IMR-90 (cell line): ENCODE measurements at regions not wholly inside any gene's neighbourhood (a gene's known extent, or its start where the extent isn't known, plus 50 kb on each side); places are given as distances from the start of the nearest gene placed in this dataset.

Source experiments
- ATAC-seq: fragments of 200-7000 bp; cut with Tn5 transposase; 2 replicates; pipeline ENCODE4 v1.9.1; 2020; ENCODE audit warnings: low read depth, mild to moderate bottlenecking, moderate library complexity
- BruUV-seq: library from RNA; stranded (reverse); fragments of 400-500 nt; replicated peaks from 2 replicates; lab custom pipeline; 2021; lab: Mats Ljungman, UMichigan
- CTCF ChIA-PET: fragments of 300-600 bp; formaldehyde crosslinking; extraction: SDS; loops from one replicate; lab custom pipeline; 2021; ENCODE audit warnings: antibody characterized with exemption; lab: Yijun Ruan, JAX
- POLR2A ChIA-PET: fragments of 300-600 bp; sonication (Branson Sonifier 250); formaldehyde crosslinking; loops from one replicate; lab custom pipeline; 2022; ENCODE audit warnings: antibody characterized with exemption; ENCODE audit not compliant: unreplicated experiment; lab: Charles Lee
- DNase-seq: peaks from one replicate; pipeline ENCODE4 v3.0.0; 2013
- H2AFZ ChIP-seq: replicated peaks from 2 replicates; pipeline ENCODE3; 2013; ENCODE audit warnings: low read length, mild to moderate bottlenecking; ENCODE audit not compliant: poor library complexity
- H2AK5ac ChIP-seq: 2 replicates; pipeline ENCODE4 v1.6.1; 2013; ENCODE audit warnings: low read depth, low read length, inconsistent platforms
- H2AK9ac ChIP-seq: replicated peaks from 2 replicates; pipeline ENCODE3; 2013; ENCODE audit warnings: mild to moderate bottlenecking, low read depth, low read length, moderate library complexity; ENCODE audit not compliant: poor library complexity
- H2BK120ac ChIP-seq: 2 replicates; pipeline ENCODE4 v1.6.1; 2013; ENCODE audit warnings: low read depth, low read length, inconsistent platforms
- H2BK15ac ChIP-seq: 3 replicates; pipeline ENCODE4 v1.6.1; 2013; ENCODE audit warnings: low read depth, low read length, inconsistent platforms
- H2BK20ac ChIP-seq: 2 replicates; pipeline ENCODE4 v1.6.1; 2013; ENCODE audit warnings: low read depth, mild to moderate bottlenecking, inconsistent platforms, low read length, moderate library complexity
- H2BK5ac ChIP-seq: 2 replicates; pipeline ENCODE4 v1.6.1; 2013; ENCODE audit warnings: mild to moderate bottlenecking, low read depth, low read length, inconsistent platforms; ENCODE audit not compliant: poor library complexity, severe bottlenecking
- H3K14ac ChIP-seq: replicated peaks from 2 replicates; pipeline ENCODE4 v1.6.1; 2013; ENCODE audit warnings: low read depth, low read length, inconsistent platforms
- H3K18ac ChIP-seq: 2 replicates; pipeline ENCODE4 v1.6.1; 2013; ENCODE audit warnings: low read depth, low read length, control low read depth
- H3K23ac ChIP-seq: 2 replicates; pipeline ENCODE4 v1.6.1; 2013; ENCODE audit warnings: low read depth, low read length, inconsistent platforms
- H3K27ac ChIP-seq: 2 replicates; pipeline ENCODE4 v1.5.1; 2013; ENCODE audit warnings: mild to moderate bottlenecking, control low read depth, low read length; ENCODE audit not compliant: insufficient read depth
- H3K27me3 ChIP-seq: 2 replicates; pipeline ENCODE4 v1.6.1; 2013; ENCODE audit warnings: low read length; ENCODE audit not compliant: control insufficient read depth, insufficient read depth
- H3K36me3 ChIP-seq: 2 replicates; pipeline ENCODE4 v1.6.1; 2013; ENCODE audit warnings: low read length, mixed read lengths; ENCODE audit not compliant: control insufficient read depth, insufficient read depth
- H3K4ac ChIP-seq: 2 replicates; pipeline ENCODE4 v1.6.1; 2013; ENCODE audit warnings: low read depth, low read length, inconsistent platforms
- H3K4me1 ChIP-seq: 2 replicates; pipeline ENCODE4 v1.6.1; 2013; ENCODE audit warnings: low read length, mixed read lengths; ENCODE audit not compliant: control insufficient read depth, insufficient read depth
- H3K4me2 ChIP-seq: 2 replicates; pipeline ENCODE4 v1.6.1; 2013; ENCODE audit warnings: low read depth, mild to moderate bottlenecking, control low read depth, low read length, moderate library complexity
- H3K4me3 ChIP-seq: 2 replicates; pipeline ENCODE4 v1.5.1; 2013; ENCODE audit warnings: low read depth, mild to moderate bottlenecking, control low read depth, low read length, moderate library complexity; ENCODE audit not compliant: insufficient read depth
- H3K56ac ChIP-seq: 2 replicates; pipeline ENCODE4 v1.6.1; 2013; ENCODE audit warnings: low read length, inconsistent platforms; ENCODE audit not compliant: insufficient read depth; ENCODE audit errors: extremely low read depth
- H3K79me1 ChIP-seq, 2 experiments: 2 replicates each; pipeline ENCODE4 v1.6.1; 2013; ENCODE audit warnings: low read length in 2 of 2, inconsistent platforms in 1 of 2, low read depth in 1 of 2
- H3K9ac ChIP-seq: 2 replicates; pipeline ENCODE4 v1.6.1; 2013; ENCODE audit warnings: low read depth, low read length, control low read depth
- H3K9me1 ChIP-seq: 2 replicates; pipeline ENCODE4 v1.6.1; 2013; ENCODE audit warnings: low read length, inconsistent platforms; ENCODE audit not compliant: insufficient read depth
- H3K9me3 ChIP-seq: 2 replicates; pipeline ENCODE4 v1.6.1; 2013; ENCODE audit warnings: low read length; ENCODE audit not compliant: control insufficient read depth, insufficient read depth
- H4K20me1 ChIP-seq: 2 replicates; pipeline ENCODE4 v1.6.1; 2013; ENCODE audit warnings: low read length, inconsistent platforms; ENCODE audit not compliant: insufficient read depth
- H4K5ac ChIP-seq: 2 replicates; pipeline ENCODE4 v1.6.1; 2013; ENCODE audit warnings: mild to moderate bottlenecking, low read depth, low read length, control low read depth
- H4K8ac ChIP-seq, 2 experiments: 2 replicates each; pipeline ENCODE4 v1.6.1; 2013; ENCODE audit warnings: low read depth in 2 of 2, low read length in 2 of 2, control low read depth in 1 of 2, inconsistent platforms in 1 of 2
- H4K91ac ChIP-seq: 2 replicates; pipeline ENCODE4 v1.6.1; 2013; ENCODE audit warnings: low read depth, low read length, inconsistent platforms; ENCODE audit not compliant: insufficient read depth
- CEBPB ChIP-seq: IDR thresholded peaks from 2 replicates; pipeline ENCODE4 v1.6.1; 2012; ENCODE audit warnings: low read depth, low read length, improper control_type of control experiment
- ELK1 ChIP-seq: fragments of 150-350 bp; IDR thresholded peaks from 2 replicates; pipeline ENCODE4 v1.6.1; 2016; ENCODE audit warnings: low read depth, mild to moderate bottlenecking, low read length, moderate library complexity, borderline replicate concordance
- MAFK ChIP-seq: IDR thresholded peaks from 2 replicates; pipeline ENCODE4 v1.6.1; 2012; ENCODE audit warnings: low read depth, low read length, improper control_type of control experiment
- POLR2A ChIP-seq: IDR thresholded peaks from 2 replicates; pipeline ENCODE4 v1.6.1; 2012; ENCODE audit warnings: mild to moderate bottlenecking, low read depth, low read length
- RAD21 ChIP-seq: IDR thresholded peaks from 2 replicates; pipeline ENCODE4 v1.6.1; 2012; ENCODE audit warnings: low read length, improper control_type of control experiment
- RCOR1 ChIP-seq: IDR thresholded peaks from 2 replicates; pipeline ENCODE4 v1.6.1; 2012; ENCODE audit warnings: mild to moderate bottlenecking, low read length, improper control_type of control experiment; ENCODE audit not compliant: insufficient replicate concordance
- SMC3 ChIP-seq: fragments of 150-350 bp; IDR thresholded peaks from 2 replicates; pipeline ENCODE4 v1.6.1; 2016; ENCODE audit warnings: low read depth, mild to moderate bottlenecking, antibody characterized with exemption, low read length, moderate library complexity
- USF2 ChIP-seq: fragments of 150-350 bp; IDR thresholded peaks from 2 replicates; pipeline ENCODE4 v1.6.1; 2017; ENCODE audit warnings: mild to moderate bottlenecking, antibody characterized with exemption, low read length, low read depth
- WGBS, 2 experiments: methylation state at CpG; one replicate each; pipeline versions ENCODE4 v1.1.5 to v1.1.7; 2013; ENCODE audit warnings: missing lambda C conversion rate in 2 of 2; ENCODE audit not compliant: insufficient read length in 1 of 2; ENCODE audit errors: extremely low coverage in 2 of 2; 5-methylcytosine and 5-hydroxymethylcytosine counted together
- dilution Hi-C: fragments of 300-500 bp; cut with HindIII; formaldehyde crosslinking; loops from one replicate; pipeline ENCODE4 v1.14.3; 2018; ENCODE audit warnings: low sequenced_read_pairs; ENCODE audit not compliant: unreplicated experiment
- in situ Hi-C: fragments of 300-500 bp; cut with MboI; formaldehyde crosslinking; loops from 3 replicates; pipeline ENCODE4 v1.14.3; 2019; ENCODE audit warnings: low sequenced_read_pairs, inconsistent platforms, mixed read lengths
- intact Hi-C: fragments of 100-400 bp; cut with micrococcal nuclease; formaldehyde crosslinking; loops from 2 replicates; pipeline ENCODE4 v1.10.0; 2022

- in situ Hi-C loops (no loop called here), intact Hi-C loops (no loop called here), dilution Hi-C loops (no loop called here)
- no peak overlapping the region for H2AK9ac ChIP-seq
- DNase-seq = no peak
- H3K23ac ChIP-seq = no peak overlapping the region
- H3K4me2 ChIP-seq = no peak overlapping the region
- no peak overlapping the region for H2BK20ac ChIP-seq
- H3K4me1 ChIP-seq = no peaks in the 10 kb centered on the region
- peak overlapping the region; percentile 14; the same call in 1 of the 2 replicates for H2BK120ac ChIP-seq
- no peak overlapping the region for H3K4ac ChIP-seq
- peaks cover 4% of the 10 kb centered on the region; the same call in 1 of the 2 replicates for H3K9me1 ChIP-seq
- no peak overlapping the region for H2AK5ac ChIP-seq
- TF ChIP-seq RCOR1 = no peak
- no peak for TF ChIP-seq USF2
- no peak for TF ChIP-seq MAFK
- TF ChIP-seq POLR2A = no peak
- no peak for TF ChIP-seq SMC3
- TF ChIP-seq RAD21 = no peak
- TF ChIP-seq CEBPB = no peak
- no peak for TF ChIP-seq ELK1
- no peak overlapping the region for H4K91ac ChIP-seq
- peaks cover 0 to 31% of the 10 kb centered on the region in 2 experiments for H3K79me1 ChIP-seq
- no TSS peak for BruUV-seq
- no peaks in the 10 kb centered on the region for H4K20me1 ChIP-seq
- H2BK5ac ChIP-seq = no peak overlapping the region
- H3K18ac ChIP-seq = no peak overlapping the region
- H3K27ac ChIP-seq = no peak overlapping the region
- no peak for ATAC-seq
- no peak overlapping the region for H3K9ac ChIP-seq
- H4K5ac ChIP-seq = no peak overlapping the region
- H2AFZ ChIP-seq = no peak overlapping the region
- H3K4me3 ChIP-seq = no peak overlapping the region
- H3K14ac ChIP-seq = no peak overlapping the region
- no peak overlapping the region for H2BK15ac ChIP-seq
- no peak overlapping the region for H4K8ac ChIP-seq
- POLR2A ChIA-PET = no interaction called here
- no peaks in the 10 kb centered on the region for H3K27me3 ChIP-seq
- no peaks in the 10 kb centered on the region for H3K9me3 ChIP-seq
- H3K56ac ChIP-seq = no peak overlapping the region
- peaks cover 71% of the 10 kb centered on the region for H3K36me3 ChIP-seq
- CTCF ChIA-PET = no interaction called here
- 100% methylated on average over 2 of the region's 5 CpGs; no CpG with 5 or more reads in 1 of the 2 experiments for WGBS, 2 experiments
Measured at GRCh38 chr11:10631761-10632160, 61.8 kb downstream of the IRAG1 start.
